K562 (cell line): ENCODE measurements at regions not wholly inside any gene's neighbourhood (a gene's known extent, or its start where the extent isn't known, plus 50 kb on each side); places are given as distances from the start of the nearest gene placed in this dataset.
"Not testable (repeated sequence)": the region's sequence is repeated elsewhere in the genome, so short reads cannot be mapped to it uniquely, and the experiment has no call there.

Source experiments
- CBFA2T2 ChIP-seq: fragments of 450-650 bp; conservative IDR thresholded peaks from 2 replicates; pipeline ENCODE4 v1.6.1; 2017; ENCODE audit warnings: mild to moderate bottlenecking
- CBFA2T3 ChIP-seq: fragments of 450-650 bp; IDR thresholded peaks from 2 replicates; pipeline ENCODE4 v1.6.1; 2017
- EHMT2 ChIP-seq: fragments of 450-650 bp; IDR thresholded peaks from 2 replicates; pipeline ENCODE4 v1.6.1; 2018; ENCODE audit warnings: antibody characterized with exemption
- HDAC1 ChIP-seq, 2 experiments: fragments of 450-650 bp; IDR thresholded peaks; 2 replicates each; pipeline ENCODE4 v1.6.1; 2016 to 2017; ENCODE audit warnings: inconsistent platforms in 1 of 2, mild to moderate bottlenecking in 1 of 2, moderate library complexity in 1 of 2
- MAFF ChIP-seq: IDR thresholded peaks from 2 replicates; pipeline ENCODE4 v1.6.1; 2012; ENCODE audit warnings: low read length, improper control_type of control experiment
- SMARCA4 ChIP-seq: fragments of 450-650 bp; IDR thresholded peaks from 2 replicates; pipeline ENCODE4 v1.6.1; 2016
- TRIM24 ChIP-seq, 2 experiments: fragments of 450-650 bp; IDR thresholded peaks; 2 replicates each; pipeline ENCODE4 v1.6.1; 2016
- ZNF318 ChIP-seq, 2 experiments: fragments of 450-650 bp; IDR thresholded peaks; 2 replicates each; pipeline ENCODE4 v1.6.1; 2016; ENCODE audit warnings: mild to moderate bottlenecking in 2 of 2, borderline replicate concordance in 1 of 2, low read depth in 1 of 2, moderate library complexity in 1 of 2
- TF ChIP-seq, protein P1 (sequence below), 2 experiments: fragments of 450-650 bp; formaldehyde crosslinking in 1 of 2; IDR thresholded peaks; 2 replicates each; pipeline versions ENCODE4 v1.4.0 to v1.6.1; 2014 to 2020; ENCODE audit warnings: mild to moderate bottlenecking in 2 of 2, borderline replicate concordance in 1 of 2, low read depth in 1 of 2
- TF ChIP-seq, protein P2 (sequence below): sonication (generic); formaldehyde crosslinking; IDR thresholded peaks from 2 replicates; pipeline ENCODE4 v1.9.0; 2022; ENCODE audit warnings: mild to moderate bottlenecking, missing genetic modification reagents

- TF ChIP-seq EHMT2 (peak; percentile 66; the same call in 1 of the 2 replicates), CBFA2T3 (peak; percentile 63), TRIM24 (IDR thresholded peaks at IDR 0.05) (peak in 1 of 2 experiments; percentile 59; a peak in 1 of 4 replicates), CBFA2T2 (peak; percentile 40; the same call in 1 of the 2 replicates), HDAC1 (IDR thresholded peaks at IDR 0.05) (peak in 1 of 2 experiments; percentile 69; a peak in 2 of 4 replicates), SMARCA4 (peak; percentile 78), ZNF318 (IDR thresholded peaks at IDR 0.05; ENCODE audit: borderline replicate concordance in 1 of 2, low read depth in 1 of 2) (0 out of 4 replicates have a peak, but pooled peaks of 1 of the 2 experiments have one; percentile 27), MAFF (peak; percentile 98)
- TF ChIP-seq, protein P1, sequence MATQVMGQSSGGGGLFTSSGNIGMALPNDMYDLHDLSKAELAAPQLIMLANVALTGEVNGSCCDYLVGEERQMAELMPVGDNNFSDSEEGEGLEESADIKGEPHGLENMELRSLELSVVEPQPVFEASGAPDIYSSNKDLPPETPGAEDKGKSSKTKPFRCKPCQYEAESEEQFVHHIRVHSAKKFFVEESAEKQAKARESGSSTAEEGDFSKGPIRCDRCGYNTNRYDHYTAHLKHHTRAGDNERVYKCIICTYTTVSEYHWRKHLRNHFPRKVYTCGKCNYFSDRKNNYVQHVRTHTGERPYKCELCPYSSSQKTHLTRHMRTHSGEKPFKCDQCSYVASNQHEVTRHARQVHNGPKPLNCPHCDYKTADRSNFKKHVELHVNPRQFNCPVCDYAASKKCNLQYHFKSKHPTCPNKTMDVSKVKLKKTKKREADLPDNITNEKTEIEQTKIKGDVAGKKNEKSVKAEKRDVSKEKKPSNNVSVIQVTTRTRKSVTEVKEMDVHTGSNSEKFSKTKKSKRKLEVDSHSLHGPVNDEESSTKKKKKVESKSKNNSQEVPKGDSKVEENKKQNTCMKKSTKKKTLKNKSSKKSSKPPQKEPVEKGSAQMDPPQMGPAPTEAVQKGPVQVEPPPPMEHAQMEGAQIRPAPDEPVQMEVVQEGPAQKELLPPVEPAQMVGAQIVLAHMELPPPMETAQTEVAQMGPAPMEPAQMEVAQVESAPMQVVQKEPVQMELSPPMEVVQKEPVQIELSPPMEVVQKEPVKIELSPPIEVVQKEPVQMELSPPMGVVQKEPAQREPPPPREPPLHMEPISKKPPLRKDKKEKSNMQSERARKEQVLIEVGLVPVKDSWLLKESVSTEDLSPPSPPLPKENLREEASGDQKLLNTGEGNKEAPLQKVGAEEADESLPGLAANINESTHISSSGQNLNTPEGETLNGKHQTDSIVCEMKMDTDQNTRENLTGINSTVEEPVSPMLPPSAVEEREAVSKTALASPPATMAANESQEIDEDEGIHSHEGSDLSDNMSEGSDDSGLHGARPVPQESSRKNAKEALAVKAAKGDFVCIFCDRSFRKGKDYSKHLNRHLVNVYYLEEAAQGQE (IDR thresholded peaks at IDR 0.05; ENCODE audit: borderline replicate concordance) = peak; percentile 28; the same call in 1 of the 2 replicates
- TF ChIP-seq, protein P1 (CRISPR knock-in tag; IDR thresholded peaks at IDR 0.05; ENCODE audit: low read depth) = not testable (repeated sequence)
- TF ChIP-seq, protein P2, sequence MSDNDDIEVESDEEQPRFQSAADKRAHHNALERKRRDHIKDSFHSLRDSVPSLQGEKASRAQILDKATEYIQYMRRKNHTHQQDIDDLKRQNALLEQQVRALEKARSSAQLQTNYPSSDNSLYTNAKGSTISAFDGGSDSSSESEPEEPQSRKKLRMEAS (CRISPR knock-in tag) = peak; percentile 18; the same call in 1 of the 2 replicates
Measured at GRCh38 chr11:3437441-3437840, 58.5 kb upstream of the ZNF195 start (continued).
